ENCODE measurements at regions not wholly inside any gene's neighbourhood (a gene's known extent, or its start where the extent isn't known, plus 50 kb on each side); places are given as distances from the start of the nearest gene placed in this dataset.

DNA sequence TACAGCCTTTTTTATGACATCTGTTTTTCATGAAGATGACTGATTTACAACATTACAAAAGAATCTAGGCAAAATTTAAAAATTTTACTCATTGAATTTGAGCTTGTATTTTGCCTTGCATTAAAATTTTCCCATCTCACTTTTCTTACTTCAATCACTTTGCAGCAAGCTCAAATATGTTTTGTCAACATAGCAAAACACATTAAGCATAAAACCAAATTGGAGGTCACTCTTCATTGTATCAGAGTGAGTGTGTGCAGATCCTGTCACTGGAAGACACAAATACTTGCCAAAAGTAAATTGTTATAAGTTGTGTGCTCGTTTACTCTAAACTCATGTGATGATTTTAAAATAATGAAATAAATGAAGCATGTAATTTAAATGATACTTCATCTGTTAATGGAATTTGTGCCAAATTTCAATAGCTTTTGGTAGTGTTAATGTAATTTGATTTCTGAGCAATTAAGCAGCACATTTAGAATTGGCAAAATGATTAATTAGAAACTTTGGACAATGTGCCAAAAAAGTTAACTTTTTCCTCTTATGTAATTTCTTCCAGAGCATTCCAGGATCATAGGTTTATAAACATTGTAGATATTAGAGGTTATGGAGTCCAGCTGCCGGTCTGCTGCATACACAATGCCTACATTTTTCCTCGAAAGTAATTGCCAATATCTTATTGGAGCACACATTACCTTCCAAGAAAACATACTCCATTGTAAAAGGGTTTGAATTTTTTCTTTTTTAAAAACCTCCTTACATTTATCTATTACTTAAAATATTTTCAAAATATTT, 1078.2 kb upstream of the LRRTM3 start:
- DNase-seq, result no peak

- no peak for DNase-seq
Observed at GRCh38 chr10:65858841-65859240, 1067.0 kb upstream of the LRRTM3 start.

GRCh38 chr10:65861249-65861648, 1064.6 kb upstream of the LRRTM3 start:
- no peak for DNase-seq
